ENCODE measurements at regions not wholly inside any gene's neighbourhood (a gene's known extent, or its start where the extent isn't known, plus 50 kb on each side); places are given as distances from the start of the nearest gene placed in this dataset.
"Not testable (repeated sequence)": the region's sequence is repeated elsewhere in the genome, so short reads cannot be mapped to it uniquely, and the experiment has no call there.

DNA sequence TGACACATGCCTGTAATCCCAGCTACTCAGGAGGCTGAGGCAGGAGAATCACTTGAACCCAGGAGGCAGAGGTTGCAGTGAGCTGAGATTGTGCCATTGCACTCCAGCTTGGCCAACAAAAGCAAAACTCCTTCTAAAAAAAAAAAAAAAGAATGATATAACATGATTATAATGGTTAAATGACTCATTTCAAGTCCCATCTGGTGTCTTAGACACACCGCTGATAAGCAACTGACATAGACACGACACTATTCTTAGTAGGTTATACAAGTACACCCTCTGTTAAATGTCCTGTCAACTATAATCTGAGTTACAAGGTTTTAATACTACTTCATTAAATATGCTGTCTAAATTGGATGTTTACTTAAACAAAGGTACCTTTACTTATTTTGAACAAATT, 405.3 kb upstream of the CLINT1 start:
- DNase-seq (ENCODE audit: low read depth): no peak

DNA sequence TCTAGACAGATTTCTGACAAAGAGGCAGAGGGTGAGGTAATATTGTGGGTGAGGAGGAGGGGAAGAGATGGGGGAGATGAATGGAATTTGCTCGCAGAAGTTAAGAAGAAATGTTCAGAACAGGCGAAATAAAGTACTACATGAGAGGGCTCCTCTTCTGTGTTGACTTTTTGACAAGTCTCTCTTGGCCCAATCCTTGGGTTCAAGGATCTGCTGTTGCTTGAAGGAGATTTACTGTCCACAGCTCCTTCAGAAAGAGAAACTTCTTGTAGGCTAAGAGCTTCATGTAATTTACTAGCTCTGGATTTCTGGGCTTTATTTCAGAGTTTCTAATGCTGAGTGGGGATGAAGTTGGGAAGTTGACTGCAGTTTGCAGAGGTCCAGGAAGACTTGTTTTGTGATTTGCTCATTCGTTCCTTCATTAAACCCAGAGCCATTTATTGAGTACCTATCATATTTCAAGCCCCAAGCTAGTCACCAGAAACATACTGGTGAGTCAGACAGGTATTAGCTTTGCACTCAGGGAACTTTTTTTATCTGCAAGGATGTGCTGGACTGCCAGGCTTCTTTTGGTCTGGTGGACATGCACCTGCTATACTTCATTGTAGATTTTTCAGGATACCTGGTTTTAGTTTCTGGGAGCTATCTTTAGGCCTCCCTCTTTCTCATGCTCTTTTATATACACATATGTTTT, 402.9 kb upstream of the CLINT1 start:
- DNase-seq (ENCODE audit: low read depth): no peak

DNA sequence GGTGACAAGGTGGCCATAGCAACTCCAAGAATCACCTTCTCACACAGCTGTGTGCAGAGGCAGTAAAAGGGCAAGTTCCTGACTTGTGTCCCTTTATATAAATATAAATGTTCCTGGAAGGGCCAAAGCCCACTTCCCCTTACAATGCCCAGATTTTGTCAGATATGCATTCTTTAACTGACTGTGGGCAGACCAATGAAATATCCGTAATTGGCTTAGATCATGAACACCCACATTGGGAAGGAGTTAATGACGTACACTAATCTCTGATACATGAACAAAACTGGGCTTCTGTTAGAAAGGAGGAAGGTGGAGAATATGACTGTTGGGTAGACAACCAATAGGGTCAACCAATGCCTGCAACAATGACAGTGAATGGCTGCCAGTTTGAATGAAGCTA, 397.2 kb upstream of the CLINT1 start:
- no peak for DNase-seq (ENCODE audit: low read depth)

DNA sequence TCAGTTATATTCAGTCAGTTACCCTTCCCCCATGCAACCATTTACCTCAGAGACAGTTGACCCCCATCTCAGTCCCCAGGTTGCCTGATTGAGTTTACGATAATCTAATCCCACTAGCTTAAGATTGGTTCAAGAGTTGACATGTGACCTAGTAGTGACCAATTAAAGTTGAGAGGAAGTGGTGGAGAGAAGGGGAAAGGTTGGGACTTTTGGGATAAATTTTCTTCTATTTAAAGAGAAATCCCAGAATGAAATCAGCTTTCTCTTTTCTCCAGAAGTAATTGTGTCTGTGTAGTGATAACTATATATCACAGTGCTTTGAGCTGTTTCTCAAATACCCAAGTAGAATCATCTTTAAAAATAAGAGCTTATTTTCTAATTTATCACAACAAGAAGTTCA, 396.7 kb upstream of the CLINT1 start:
- DNase-seq (ENCODE audit: low read depth): no peak

DNA sequence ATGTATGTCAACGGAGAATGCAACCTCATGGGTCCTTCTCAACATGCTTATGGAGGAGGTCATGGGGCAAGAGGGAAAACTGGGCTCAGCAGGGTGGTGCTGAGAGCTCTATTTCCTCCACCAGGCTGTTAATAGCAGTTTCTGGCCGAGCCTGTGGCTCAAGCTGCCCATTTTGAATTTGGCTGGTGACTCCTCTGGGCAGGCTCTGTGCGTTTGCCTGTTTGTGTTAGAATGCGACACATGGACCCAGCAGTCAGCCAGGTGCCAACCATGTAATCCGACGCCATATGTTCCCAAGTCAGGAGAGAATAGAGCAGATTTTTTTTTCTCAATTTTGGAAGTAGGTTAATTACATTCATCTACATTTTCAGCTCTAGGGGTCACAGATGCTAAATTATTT, 387.7 kb upstream of the CLINT1 start:
- no peak for DNase-seq (ENCODE audit: low read depth)

DNA sequence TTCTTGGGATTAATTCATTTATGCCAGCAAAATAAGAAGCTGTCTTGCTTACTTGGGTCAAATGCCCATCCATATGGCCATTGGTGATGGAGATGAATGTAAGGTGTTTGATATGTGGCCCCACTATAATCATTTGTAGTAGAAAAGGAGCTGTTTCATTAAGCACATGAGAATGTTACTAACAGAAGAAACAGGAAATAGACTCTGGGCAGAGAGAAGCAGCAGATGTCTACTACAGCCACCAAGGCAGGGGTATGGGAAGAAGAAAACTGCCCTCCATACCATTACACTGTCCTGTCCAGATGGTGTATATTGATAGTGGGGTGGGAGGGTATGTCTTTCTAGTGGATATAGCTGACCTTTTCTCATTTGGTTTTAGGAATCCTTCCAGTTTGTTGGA, 386.6 kb upstream of the CLINT1 start:
- no peak for DNase-seq (ENCODE audit: low read depth)

DNA sequence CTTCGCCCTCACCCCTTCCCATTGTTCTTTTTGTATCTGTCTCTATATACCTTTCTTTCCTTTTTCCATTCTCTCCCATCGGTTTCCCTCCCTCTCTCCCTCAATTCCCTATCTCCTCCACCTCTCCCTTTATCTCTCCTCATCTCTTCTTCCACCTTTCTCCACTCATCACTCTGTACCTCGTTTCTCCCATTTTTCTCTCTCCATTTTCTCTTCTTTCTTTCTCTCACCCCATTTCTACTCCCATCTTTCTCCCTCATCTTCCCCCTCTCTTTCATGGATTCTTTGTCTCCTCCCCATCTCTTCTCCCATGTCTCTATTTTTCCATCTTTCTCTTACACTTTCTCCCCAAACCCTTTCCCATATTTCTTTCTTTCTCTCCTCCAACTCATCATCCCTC, 385.9 kb upstream of the CLINT1 start:
- DNase-seq (ENCODE audit: low read depth): no peak

DNA sequence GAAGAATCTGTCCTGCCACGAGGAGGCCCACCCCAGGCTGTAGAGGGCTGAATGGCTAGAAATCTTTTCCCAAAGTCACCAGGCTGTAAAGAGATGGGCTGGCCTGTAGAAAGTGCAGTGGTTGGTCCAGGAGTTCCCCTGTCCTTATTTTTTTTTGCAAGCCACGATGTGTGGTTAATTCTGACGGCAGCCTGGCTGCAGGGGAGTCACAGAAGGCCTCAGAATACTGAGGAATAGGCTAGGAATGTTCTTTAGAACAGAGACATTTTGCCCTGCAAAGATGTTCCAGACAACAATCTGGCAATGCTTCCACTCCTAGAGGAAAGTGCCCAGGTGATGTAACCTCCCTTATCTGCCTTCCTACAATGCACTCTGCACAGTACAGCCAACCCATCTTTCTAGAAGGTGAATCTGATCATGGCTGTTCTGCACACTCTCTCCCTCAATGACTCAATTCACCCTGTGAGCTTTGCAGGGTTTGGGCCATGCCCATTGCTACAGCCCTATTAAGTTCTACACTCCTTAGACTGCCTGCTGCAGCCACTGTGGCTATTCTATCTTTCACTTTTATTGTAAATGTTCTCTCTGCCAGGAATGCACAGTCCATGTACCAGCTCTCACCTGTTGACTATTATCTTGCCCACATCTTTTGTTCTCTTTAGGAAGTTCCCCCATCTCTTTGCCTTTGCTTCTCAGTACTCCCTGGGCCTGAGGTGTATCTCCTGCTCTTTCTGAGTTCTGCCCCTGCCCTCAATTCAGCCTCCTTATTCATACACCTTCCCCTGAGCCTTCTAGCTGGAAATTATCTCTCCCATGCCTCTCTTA, 377.8 kb upstream of the CLINT1 start:
- no peak for DNase-seq (ENCODE audit: low read depth)

DNA sequence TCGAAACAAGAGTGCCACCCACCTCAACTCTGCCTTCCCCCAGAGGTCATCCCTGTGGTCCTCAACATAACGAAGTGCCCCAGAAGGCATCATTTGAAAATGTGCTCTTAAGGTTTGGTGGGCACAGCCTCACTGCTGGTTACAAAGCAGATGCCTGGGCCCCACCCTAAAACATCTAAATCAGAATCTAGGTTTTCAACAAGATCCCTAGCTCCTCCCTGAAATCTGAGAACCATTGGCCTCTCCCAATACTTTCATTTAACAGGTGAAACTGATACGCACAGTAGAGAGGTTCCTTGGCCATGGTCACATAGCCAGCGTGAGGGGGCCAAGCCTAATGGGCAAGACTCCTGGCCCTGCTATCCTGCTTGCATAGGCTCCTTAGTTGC, 376.2 kb upstream of the CLINT1 start:
- DNase-seq (ENCODE audit: low read depth): no peak

DNA sequence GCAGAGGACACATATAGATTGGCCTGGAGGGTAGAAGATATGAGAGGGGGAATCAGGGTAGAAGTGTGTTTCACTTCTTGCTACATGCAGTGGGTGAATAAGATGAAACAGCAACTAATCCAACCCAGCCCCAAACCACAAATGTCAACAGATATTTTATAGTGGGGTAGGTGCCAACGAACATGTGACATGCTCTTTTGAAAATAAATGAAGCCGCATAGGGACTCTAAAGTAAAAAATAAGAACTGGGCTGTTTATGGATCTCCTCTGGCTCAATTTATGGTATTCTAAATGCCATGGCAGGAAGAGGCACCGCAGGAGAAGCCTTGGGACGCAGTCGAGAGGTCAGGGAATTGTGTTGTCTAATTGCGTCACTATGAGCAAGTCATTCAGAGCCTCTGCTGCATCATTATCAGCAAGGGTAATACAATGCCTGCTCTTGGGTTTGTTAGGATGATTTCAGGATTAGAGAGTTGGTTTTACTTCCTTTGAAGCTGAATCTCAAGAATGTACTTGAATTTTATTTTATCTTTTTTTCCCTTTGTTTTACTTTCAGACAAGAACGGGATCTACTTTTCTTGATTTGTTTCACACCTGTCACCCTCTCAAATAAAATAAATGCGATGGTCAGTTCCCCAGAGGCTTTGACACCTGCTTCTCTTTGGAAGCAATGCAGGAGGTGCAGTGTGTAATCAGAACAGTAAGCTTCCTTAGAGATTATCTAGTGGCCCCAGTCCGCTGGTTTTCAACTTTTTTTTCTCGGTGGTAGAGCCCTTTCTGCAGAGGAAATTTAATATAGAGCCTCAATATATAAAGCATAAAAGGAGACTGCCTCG, 375.6 kb upstream of the CLINT1 start:
- no peak for DNase-seq (ENCODE audit: low read depth)

DNA sequence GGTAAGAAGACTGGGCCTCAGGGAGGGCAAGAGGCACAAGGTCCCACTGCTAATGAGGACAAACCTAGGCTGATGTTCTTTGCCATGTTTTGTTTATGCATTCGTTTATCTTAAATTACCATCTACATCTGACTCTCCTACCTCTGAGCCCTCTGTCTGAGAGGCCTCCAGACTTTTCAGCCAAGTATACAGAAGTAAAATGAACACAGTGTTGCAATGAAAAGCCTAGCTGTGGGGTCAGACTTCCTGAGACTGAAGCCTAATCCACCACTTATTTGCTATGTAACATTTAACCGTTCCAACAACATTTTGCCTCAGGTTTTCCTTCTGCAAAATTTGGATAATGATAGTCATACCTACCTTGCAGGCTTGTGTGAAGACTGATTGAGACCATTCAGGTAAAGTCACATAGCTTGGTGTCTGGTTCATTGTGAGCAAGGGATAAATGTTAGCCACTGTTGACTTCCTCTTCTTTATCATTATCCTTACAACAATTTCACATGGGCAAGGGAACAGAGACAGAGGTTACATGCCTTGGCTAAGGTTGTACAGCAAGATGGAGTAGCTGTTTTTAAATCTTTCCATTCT, 374.9 kb upstream of the CLINT1 start:
- DNase-seq (ENCODE audit: low read depth): no peak

DNA sequence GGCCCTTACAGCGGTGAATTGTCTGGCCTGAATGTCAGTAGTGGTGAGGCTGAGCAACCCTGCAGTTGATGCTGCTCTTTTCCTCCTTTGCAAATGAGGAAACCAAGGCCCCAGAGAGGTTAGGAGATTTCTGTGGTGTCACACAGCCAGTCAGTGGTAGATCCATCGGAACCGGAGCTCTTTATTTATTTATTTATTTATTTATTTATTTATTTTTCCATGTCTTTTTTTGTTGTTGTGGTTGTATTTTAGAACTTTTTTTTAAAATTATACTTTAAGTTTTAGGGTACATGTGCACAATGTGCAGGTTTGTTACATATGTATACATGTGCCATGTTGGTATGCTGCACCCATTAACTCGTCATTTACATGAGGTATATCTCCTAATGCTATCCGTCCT, 368.4 kb upstream of the CLINT1 start:
- not testable (repeated sequence) for DNase-seq (ENCODE audit: low read depth)

DNA sequence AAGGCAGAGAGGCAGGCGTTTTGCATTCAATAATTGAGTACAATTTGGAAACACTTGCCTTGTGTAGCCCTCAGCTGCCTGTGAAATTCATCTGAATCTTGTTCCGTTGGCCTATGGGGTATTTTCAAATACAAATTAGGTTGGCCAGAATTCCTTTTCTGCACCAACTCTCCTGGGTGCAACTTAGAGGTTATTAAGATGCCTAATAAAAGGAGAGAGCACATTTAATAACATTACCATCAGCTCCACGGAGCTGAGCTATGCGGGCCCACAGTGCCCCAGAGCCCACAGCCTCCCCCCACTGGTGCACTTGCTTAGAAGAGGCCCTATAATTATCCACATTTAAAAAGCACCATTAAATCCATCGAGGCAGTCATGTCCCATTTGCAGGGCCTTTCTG, 367.6 kb upstream of the CLINT1 start:
- no peak for DNase-seq (ENCODE audit: low read depth)

DNA sequence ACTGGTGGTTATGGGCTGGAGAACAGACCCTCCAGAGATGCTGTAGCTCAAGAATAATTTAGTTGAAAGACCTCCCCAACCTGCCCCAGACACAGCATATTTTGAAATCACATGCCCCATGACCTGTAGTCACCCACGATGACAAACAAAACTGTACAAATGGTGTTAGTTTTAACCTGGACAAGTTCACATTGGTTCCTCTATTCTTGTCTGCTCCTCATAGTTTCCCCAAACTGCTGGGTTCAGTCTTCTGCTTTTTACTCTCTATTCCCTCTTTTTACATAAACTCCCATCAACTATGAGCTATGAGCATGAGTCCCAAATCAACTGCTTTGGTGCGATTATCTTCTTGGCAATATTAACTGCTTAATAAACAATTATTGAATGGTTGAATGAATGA, 365.3 kb upstream of the CLINT1 start:
- DNase-seq (ENCODE audit: low read depth): no peak

DNA sequence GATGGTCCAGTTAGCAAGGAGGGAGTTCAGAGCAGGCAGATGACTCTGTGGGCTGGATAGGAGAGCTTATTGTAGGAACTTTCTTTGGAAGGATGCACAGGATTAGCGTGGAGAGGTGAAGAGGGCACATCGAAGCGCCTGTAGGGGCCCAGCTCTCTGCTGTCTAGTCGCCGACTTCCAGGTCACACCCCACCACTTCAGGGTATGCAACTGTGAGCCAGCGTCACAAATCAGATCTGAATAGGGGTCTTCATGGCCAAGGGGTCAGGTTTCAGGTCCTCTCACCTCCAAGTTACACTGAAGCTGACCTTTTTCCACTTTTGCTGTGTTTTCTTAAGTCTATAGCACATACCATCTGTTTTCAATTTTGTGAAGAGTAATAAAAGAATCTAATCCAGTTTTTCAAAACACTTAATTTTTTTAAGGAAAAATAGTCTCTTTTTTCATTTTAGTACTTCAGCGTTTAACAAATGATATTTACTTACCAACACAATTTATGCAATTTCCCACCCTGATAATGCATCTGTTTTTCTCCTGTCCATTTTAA, 364.2 kb upstream of the CLINT1 start:
- no peak for DNase-seq (ENCODE audit: low read depth)

DNA sequence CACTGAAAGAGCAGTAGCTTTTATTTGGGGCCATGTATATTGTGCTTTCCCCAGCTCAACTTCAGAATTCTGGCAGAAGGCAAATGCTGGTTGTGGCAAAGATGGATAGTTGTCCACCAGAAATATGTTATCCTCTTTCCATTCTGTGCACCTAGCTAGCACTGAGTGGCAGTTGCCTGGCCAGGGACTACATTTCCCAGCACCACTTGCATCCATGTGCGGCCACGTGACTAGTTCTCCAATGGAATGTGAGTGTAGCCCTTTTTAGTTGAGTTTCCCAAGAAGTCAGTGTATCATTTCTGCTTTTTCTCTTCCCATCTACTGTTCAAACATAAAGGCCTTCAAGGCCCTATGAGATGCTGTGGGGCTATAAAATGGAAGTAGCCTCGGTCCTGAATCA, 354.0 kb upstream of the CLINT1 start:
- no peak for DNase-seq (ENCODE audit: low read depth)

DNA sequence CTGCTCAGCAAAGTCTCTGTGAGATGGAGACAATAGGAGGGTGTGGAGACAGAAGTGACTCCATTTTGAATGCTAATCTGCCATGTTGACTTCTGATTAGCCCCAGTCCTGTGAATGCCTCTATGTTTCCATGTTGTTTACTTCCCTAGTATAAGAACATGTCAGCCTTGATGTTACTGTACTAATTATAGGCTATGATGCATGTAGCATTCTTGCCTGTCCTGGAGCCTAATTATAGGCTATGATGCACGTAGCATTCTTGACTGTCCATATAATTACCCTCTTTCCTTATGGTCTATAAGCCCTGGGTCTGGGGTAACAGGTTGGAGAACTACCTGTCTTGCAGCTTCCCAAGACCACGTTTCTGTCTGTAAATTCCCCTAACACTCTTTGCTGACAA, 353.3 kb upstream of the CLINT1 start:
- DNase-seq (ENCODE audit: low read depth): no peak

DNA sequence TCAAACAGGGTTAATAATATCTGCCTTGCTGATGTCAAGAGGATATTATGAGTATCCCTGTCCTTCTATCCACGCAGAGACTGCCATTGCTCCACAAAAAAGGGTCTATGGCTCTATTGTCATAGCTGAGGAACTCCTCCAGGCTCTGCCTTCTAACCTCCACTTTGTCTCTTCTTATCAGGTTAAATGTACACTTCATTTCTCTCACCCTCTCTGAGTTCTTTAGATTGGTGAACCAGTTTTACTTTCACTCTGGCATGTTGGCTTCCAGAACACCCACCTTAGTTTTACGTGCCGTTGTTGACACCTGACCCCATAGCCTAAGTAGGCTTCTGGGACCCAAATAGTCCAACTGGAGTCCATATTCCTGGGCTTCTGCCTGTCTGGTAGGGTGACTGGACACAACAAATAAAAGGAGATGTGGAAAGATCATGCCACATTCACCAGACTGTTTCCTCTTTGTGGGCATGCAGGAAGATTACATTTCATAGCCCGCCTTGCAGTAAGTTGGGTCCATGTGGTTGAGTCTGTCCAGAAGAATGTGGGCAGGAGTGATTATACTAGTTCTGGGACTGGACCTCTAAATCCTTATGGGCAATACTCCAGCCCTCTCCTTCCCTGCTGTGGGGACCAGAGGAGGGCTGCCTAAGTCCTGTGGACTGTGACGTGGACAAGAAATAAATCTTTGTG, 350.4 kb upstream of the CLINT1 start:
- DNase-seq (ENCODE audit: low read depth): no peak

DNA sequence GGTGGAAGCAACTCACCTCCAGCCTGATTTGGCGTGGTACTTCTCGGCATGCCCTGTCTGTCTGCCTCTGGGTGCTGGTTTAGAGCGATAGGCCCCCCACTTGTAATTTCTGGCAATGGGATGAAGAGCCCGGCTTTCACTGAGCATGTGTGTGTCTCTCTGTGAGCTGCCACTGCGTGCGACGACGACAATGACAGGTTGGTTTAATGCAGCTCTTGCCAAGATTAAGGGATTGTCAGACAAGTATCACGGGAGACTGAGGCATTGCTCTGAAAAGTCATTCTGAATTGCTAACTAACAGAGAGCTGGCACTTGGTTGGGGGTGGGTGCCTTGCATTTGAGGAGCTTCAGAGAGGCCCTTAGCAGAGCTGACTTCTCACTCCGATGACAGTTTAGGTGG, 348.8 kb upstream of the CLINT1 start:
- DNase-seq (ENCODE audit: low read depth): no peak

DNA sequence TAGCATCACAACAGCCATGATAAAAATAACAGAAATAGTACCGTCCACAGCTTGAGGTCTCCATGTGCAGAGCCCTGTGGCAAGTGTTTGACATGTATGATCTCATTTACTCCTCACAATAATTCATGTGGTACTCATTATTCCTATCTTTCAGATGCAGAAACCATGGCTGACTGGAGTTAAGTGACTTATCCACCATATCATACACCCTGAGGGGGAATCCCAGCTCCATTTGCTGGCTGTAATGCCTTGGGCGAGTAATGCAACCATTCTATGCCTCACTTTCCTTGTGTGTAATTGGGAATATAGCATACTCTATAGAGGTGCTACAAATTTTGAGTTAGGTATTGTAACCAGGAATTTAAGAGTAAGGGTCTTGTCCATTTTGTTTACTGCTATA, 347.0 kb upstream of the CLINT1 start:
- no peak for DNase-seq (ENCODE audit: low read depth)

DNA sequence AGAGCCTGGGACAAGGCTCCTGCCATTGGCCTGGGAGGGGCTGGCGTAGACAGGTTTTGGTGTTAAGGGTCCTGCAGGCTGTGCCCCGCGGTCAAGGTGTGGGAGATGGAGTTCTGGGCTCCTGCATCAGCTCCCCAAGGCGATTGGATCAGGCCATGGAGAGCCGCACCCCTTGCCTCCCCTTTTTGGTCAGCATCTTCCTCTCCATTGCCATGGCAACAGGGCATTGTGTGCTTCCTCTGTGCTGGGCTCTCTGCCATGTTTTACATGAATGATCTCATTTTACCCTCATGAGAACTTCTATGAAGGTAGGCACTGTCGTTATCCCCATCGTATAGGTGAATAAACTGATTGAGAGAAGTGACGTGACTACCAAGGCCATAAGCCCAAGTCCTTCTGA, 344.3 kb upstream of the CLINT1 start:
- DNase-seq (ENCODE audit: low read depth): no peak

DNA sequence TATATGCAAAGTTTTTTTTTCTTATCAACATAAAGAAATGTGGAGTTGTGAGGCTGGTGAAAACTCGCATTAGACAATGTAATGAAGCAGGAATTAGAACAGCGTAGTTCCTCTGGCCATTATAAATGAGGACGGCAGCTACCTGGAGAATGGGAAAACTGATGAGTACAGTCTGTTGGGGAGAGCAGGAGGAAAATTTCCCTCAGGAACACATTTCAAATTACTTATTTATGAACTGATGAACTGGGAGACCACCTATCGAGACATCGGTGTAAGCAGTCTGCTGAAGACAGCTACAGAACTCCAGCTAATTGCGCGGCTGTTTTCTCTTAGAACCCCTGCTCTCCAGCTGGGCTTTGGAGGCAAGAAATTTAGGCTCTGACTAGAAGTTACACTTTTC, 343.9 kb upstream of the CLINT1 start:
- no peak for DNase-seq (ENCODE audit: low read depth)

Data from stimulated activated CD8-positive, alpha-beta memory T cell treated with anti-CD3 and anti-CD28 coated beads, Interleukin-12 subunit alpha, Interleukin-12 subunit beta, amount 100 ng/mL, for 1 hour (primary cell).